Mesothelial cell of epicardium (in vitro differentiated cells): ENCODE measurements at regions not wholly inside any gene's neighbourhood (a gene's known extent, or its start where the extent isn't known, plus 50 kb on each side); places are given as distances from the start of the nearest gene placed in this dataset.

ENCODE experiments used
- DNase-seq, 2 experiments: peaks; one replicate each; pipeline ENCODE4 v3.0.0; 2021; ENCODE audit warnings: low spot score in 2 of 2; ENCODE audit not compliant: unreplicated experiment in 2 of 2
- H3K27ac Mint-ChIP-seq: 2 replicates; pipeline ENCODE4 v1.8.0; 2021; ENCODE audit warnings: mixed read lengths
- H3K27me3 Mint-ChIP-seq: 2 replicates; pipeline ENCODE4 v1.8.0; 2021; ENCODE audit warnings: low read depth, mixed read lengths
- H3K36me3 Mint-ChIP-seq: 2 replicates; pipeline ENCODE4 v1.8.0; 2021; ENCODE audit warnings: mixed read lengths
- H3K4me1 Mint-ChIP-seq: 2 replicates; pipeline ENCODE4 v1.8.0; 2021; ENCODE audit warnings: mixed read lengths
- H3K4me3 Mint-ChIP-seq: 2 replicates; pipeline ENCODE4 v1.8.0; 2021; ENCODE audit warnings: mild to moderate bottlenecking, moderate library complexity, mixed read lengths
- H3K9me3 Mint-ChIP-seq: 2 replicates; pipeline ENCODE4 v1.8.0; 2021; ENCODE audit warnings: mixed read lengths
- TF ChIP-seq, protein P1 (sequence below): fragments of 200-600 bp; sonication (generic); IDR thresholded peaks from one replicate; pipeline ENCODE4 v1.5.0; 2021; ENCODE audit warnings: antibody characterized with exemption; ENCODE audit not compliant: unreplicated experiment

DNA sequence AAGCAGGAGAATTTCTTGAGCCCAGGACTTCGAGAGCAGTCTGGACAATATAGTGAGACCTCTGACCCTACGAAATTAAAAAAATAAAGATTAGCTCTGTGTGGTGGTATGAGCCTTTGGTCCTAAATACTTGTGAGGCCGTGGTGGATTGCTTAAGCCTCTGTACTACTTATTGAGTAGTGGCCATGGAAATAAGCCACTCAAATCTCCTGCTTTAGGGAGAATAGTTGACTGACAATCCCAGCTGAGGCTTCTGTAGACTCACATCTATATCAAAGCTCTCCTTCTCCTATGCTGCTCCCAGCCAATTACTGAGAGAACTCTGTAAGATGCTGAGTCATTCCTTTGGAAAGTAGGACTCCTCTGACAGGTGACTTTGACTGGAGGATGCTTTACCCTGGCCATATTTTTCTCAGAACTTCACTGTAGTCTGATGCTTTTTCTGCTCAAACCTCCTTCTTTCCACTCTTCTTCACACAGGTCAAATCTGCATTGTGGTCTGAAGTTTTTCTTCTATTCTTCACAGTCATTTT, 420.2 kb downstream of the SLC6A15 start:
- TF ChIP-seq, protein P1, sequence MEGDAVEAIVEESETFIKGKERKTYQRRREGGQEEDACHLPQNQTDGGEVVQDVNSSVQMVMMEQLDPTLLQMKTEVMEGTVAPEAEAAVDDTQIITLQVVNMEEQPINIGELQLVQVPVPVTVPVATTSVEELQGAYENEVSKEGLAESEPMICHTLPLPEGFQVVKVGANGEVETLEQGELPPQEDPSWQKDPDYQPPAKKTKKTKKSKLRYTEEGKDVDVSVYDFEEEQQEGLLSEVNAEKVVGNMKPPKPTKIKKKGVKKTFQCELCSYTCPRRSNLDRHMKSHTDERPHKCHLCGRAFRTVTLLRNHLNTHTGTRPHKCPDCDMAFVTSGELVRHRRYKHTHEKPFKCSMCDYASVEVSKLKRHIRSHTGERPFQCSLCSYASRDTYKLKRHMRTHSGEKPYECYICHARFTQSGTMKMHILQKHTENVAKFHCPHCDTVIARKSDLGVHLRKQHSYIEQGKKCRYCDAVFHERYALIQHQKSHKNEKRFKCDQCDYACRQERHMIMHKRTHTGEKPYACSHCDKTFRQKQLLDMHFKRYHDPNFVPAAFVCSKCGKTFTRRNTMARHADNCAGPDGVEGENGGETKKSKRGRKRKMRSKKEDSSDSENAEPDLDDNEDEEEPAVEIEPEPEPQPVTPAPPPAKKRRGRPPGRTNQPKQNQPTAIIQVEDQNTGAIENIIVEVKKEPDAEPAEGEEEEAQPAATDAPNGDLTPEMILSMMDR = no peak
- peaks cover 4% of the 10 kb centered on the region for H3K9me3 Mint-ChIP-seq
- no peak for DNase-seq
- no peak overlapping the region for H3K27ac Mint-ChIP-seq
- no peaks in the 10 kb centered on the region for H3K27me3 Mint-ChIP-seq
- H3K4me3 Mint-ChIP-seq = no peak overlapping the region
- H3K4me1 Mint-ChIP-seq = no peaks in the 10 kb centered on the region
- no peaks in the 10 kb centered on the region for H3K36me3 Mint-ChIP-seq

DNA sequence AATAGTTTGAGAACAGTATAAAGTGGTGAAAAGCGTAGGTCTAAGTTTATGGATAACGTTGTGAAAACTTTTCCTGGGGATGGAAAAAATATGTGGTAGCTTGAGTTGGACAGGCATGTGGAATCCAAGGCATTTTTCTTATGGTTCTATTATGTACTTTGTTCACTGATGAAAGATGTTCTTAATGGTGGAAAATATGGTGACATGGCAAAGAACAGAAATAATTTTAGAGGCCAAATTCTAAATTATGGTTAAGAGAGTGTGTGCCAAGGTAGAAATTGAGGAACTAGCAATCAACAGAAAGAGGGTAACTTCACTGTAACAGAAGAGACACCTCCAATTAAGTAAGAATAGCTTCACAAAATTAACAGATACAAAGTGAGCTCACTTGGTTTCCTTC, 427.8 kb downstream of the SLC6A15 start:
- Mint-ChIP-seq H3K27ac (no peak overlapping the region), H3K4me3 (no peak overlapping the region), H3K9me3 (no peaks in the 10 kb centered on the region), H3K36me3 (no peaks in the 10 kb centered on the region), H3K27me3 (no peaks in the 10 kb centered on the region), H3K4me1 (no peaks in the 10 kb centered on the region)
- DNase-seq = no peak
- TF ChIP-seq, protein P1 = no peak

DNA sequence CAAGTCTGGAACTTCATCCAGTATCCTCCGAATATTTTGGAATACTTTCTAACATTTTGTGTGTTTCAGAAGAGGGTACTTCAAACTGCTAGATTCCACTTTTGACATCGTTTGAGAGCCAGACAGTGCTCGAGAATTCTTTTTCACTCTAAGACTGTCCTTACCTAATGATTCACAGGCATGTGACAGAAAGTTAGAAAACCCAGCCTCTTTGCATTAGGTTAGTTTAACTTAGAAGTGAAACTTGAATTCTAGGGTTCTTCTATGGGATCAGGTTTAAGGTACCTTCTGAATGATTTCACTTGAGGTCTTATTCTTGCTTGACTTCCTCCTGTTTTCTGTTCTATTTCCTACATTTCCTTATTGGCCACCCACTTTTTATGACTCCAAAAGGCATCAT, 431.8 kb downstream of the SLC6A15 start:
- H3K27ac Mint-ChIP-seq = no peak overlapping the region
- H3K4me3 Mint-ChIP-seq = no peak overlapping the region
- no peaks in the 10 kb centered on the region for H3K36me3 Mint-ChIP-seq
- no peak for DNase-seq
- H3K27me3 Mint-ChIP-seq = no peaks in the 10 kb centered on the region
- H3K4me1 Mint-ChIP-seq = no peaks in the 10 kb centered on the region
- H3K9me3 Mint-ChIP-seq = peaks cover 12% of the 10 kb centered on the region
- TF ChIP-seq, protein P1 = no peak

DNA sequence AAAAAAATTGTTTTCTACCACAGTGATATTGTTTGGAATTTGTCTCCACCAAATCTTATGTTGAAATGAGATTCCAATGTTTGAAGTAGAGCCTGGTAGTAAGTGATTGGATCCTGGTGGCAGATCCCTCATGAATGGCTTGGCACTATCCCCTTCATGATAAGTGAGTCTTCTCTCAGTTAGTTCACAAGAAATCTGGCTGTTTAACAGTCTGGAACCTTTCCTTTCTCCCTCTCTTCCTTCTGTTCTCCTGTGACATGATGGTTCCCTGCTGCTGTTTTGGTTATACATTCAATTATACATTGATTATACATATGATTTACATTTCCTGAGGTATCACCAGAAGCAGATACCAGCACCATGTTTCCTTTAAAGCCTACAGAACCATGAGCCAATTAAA, 442.2 kb downstream of the SLC6A15 start:
- TF ChIP-seq, protein P1 = no peak
- Mint-ChIP-seq H3K9me3 (no peaks in the 10 kb centered on the region), H3K36me3 (no peaks in the 10 kb centered on the region), H3K27ac (no peak overlapping the region), H3K4me3 (no peak overlapping the region), H3K27me3 (no peaks in the 10 kb centered on the region), H3K4me1 (no peaks in the 10 kb centered on the region)
- DNase-seq = no peak

DNA sequence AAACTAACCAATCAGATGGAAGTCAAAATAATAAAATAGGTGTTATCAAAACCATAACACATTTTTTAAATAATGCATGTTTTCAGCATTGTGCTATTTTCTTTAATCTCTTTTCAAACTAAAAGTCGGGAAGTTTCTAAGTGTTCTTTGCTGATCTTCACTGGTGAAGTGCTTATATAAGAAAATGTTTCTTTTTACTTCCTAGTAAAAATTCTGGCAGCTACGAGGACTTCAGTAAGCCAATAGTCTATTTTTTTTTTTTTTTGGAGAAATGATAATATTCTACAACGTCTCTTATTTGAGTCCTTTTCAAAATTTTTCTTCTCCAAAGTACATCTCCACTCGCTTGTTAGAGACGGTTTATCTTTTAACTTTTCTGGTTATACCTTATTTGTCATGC, 448.0 kb downstream of the SLC6A15 start:
- TF ChIP-seq, protein P1 = no peak
- no peak overlapping the region for H3K4me3 Mint-ChIP-seq
- H3K9me3 Mint-ChIP-seq = peaks cover 4% of the 10 kb centered on the region

More for the DNA sequence above, 448.0 kb downstream of the SLC6A15 start:
- no peaks in the 10 kb centered on the region for H3K36me3 Mint-ChIP-seq
- no peaks in the 10 kb centered on the region for H3K4me1 Mint-ChIP-seq
- no peak for DNase-seq
- H3K27ac Mint-ChIP-seq = no peak overlapping the region
- H3K27me3 Mint-ChIP-seq = no peaks in the 10 kb centered on the region
